ENCODE measurements at regions not wholly inside any gene's neighbourhood (a gene's known extent, or its start where the extent isn't known, plus 50 kb on each side); places are given as distances from the start of the nearest gene placed in this dataset.

GRCh38 chr1:116851846-116852245 lies 57.9 kb upstream of the PTGFRN start:
- no peak for DNase-seq

GRCh38 chr1:116852367-116852766 lies 57.3 kb upstream of the PTGFRN start:
- DNase-seq, result no peak

GRCh38 chr1:116852910-116853309 lies 56.8 kb upstream of the PTGFRN start:
- DNase-seq, result no peak

GRCh38 chr1:116853680-116854402 lies 55.9 kb upstream of the PTGFRN start:
- no peak for DNase-seq

- DNase-seq, result no peak
Observed at GRCh38 chr1:116854403-116854690, 55.4 kb upstream of the PTGFRN start.

GRCh38 chr1:116854716-116855115 lies 55.0 kb upstream of the PTGFRN start:
- DNase-seq, result no peak

GRCh38 chr1:116855191-116855619 lies 54.5 kb upstream of the PTGFRN start:
- no peak for DNase-seq

- no peak for DNase-seq
Observed at GRCh38 chr1:116855773-116856201, 53.9 kb upstream of the PTGFRN start.

- DNase-seq, result no peak
Observed at GRCh38 chr1:116856312-116856711, 53.4 kb upstream of the PTGFRN start.

GRCh38 chr1:116857092-116857491 lies 52.6 kb upstream of the PTGFRN start:
- no peak for DNase-seq

Data from GDM1 (cell line).